ENCODE measurements at regions not wholly inside any gene's neighbourhood (a gene's known extent, or its start where the extent isn't known, plus 50 kb on each side); places are given as distances from the start of the nearest gene placed in this dataset.

DNA sequence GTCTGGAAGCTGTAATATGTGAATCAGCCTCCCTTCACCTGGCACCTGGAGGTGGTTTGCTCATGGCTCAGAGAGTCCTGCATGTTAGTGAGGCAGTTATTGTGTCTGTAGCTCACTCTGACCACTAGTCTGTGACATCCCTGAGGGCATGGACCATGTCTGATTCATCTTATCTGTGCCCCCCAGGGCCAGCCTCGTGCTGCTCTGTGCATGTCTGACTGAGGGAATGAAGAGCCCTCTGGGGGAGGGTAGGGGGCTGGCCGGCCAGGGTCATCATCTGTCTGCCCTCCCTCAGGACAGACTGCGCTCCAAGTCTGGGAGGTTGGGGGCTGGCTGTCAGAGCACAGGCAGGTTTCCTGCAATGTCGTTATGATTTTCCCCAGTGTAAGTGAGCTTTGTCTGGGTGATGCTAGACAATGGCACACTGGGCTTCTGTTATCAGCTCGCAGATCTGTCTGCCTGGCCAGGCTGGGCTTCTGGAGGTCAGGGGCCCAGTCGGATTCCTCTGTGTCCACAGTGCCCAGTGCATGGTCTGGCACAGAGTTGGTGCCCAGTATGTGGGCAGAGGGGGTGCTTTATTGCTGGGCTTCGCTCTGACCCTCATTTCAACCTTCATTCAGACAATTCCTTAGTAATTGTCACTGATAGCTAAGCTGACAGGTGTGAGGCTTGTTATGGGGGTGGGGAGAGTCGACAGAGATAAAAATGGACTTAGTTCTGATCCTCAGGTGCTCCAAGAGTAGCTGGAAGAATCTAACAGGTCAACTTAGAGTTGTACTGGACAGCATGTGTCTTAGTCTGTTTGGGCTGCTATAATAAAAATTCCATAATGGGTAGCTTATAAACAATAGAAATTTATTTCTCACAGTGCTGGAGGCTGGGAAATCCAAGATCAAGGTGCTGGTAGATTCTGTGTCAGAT, 85.7 kb upstream of the SHB start:
- DNase-seq (ENCODE audit: low spot score) = no peak

DNA sequence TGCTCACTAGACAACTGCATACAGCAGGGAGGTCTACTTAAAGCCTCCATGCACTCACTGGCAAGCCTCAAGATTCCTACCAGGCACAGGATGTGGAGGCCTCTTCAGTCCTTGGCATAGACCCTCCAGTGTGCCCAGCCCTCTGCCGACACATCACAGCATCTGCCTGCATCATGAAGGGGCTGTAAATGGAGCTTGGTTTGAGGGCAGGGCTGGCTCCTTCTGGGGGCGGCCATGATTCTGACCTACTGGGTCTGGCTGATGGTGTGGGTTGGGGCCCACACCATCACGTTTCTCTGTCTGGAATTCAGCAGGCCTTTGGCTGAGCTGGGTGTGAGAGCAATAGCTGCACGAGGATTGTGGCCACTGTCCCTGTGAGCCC, 84.9 kb upstream of the SHB start:
- no peak for DNase-seq (ENCODE audit: low spot score)

- DNase-seq (ENCODE audit: low spot score) = no peak
Measured at GRCh38 chr9:38153152-38153909, 84.3 kb upstream of the SHB start.

- DNase-seq (ENCODE audit: low spot score) = no peak
Measured at GRCh38 chr9:38149647-38150046, 80.6 kb upstream of the SHB start.

DNA sequence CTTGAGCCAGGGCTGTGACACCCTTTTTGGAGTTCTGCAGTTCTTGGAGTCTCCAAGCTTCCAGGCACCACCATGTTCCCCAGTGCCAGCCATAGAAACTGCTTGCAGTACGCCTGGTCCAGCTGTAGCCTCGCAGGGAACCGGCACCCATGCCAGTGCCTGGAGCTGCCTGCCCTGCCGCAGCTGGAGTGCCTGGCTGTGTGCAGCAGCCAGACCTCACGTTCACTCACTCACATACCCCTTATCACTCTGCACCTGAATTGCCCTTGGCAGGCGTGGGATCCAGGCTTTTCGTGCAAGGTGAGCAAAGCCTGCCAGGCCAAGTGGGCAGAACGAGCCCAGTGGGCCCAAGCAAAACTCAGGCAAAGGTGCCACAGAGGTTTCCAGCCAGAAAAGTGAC, 77.8 kb upstream of the SHB start:
- no peak for DNase-seq (ENCODE audit: low spot score)

DNA sequence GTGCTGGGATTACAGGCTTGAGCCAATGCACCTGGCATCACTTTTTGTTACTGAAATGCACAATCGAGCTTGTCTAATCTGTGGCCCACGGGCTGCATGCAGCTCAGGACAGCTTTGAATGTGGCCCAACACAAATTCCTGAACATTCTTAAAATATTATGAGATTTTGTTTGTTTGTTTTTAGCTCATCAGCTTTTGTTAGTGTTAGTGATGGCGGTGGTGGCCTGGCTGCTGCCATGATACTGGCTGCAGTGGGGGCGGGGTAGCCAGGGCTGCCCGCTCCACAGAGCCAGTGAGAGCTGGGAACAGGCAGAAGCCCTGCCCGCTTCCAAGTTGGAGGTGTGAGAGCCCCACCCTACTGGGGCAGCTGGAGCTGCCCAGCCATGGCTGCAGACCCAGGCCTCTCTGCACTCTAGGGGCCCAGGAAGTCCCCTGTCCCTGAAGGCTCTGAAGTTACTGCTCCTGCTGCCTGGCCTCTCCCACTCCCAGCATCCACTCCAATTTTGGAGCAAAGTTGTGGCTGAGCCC, 76.6 kb upstream of the SHB start:
- DNase-seq (ENCODE audit: low spot score) = no peak

- DNase-seq (ENCODE audit: low spot score) = no peak
Measured at GRCh38 chr9:38144421-38144820, 75.4 kb upstream of the SHB start.

- peak; percentile 54 for DNase-seq (ENCODE audit: low spot score)
Measured at GRCh38 chr9:38141746-38142591, 72.9 kb upstream of the SHB start.

GRCh38 chr9:38138276-38138675, 69.2 kb upstream of the SHB start:
- DNase-seq (ENCODE audit: low spot score) = no peak

GRCh38 chr9:38137342-38137741, 68.3 kb upstream of the SHB start:
- DNase-seq (ENCODE audit: low spot score) = no peak

DNA sequence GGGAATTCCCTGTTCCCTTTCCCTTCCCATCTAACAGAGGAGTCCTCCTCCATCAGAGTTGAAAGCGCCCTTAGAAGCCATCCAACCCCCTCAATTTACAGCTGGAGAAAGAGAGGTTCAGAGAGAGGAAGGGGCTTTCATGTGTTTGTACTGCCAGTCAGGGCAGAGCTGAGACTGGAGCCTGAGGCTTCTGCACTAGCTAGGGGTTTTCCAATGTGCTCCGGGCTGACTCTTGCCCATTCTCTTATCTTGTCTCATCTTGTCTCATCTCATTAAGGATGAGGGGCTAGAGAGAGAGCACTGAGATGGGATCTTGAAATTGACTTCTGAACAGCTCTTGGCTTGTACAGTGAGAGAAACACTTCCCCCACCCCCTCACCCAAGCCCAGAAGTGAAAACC, 67.4 kb upstream of the SHB start:
- DNase-seq (ENCODE audit: low spot score) = no peak

GRCh38 chr9:38134611-38135237, 65.7 kb upstream of the SHB start:
- DNase-seq (ENCODE audit: low spot score) = no peak

GRCh38 chr9:38133595-38133994, 64.6 kb upstream of the SHB start:
- DNase-seq (ENCODE audit: low spot score) = no peak

- no peak for DNase-seq (ENCODE audit: low spot score)
Measured at GRCh38 chr9:38132956-38133355, 63.9 kb upstream of the SHB start.

DNA sequence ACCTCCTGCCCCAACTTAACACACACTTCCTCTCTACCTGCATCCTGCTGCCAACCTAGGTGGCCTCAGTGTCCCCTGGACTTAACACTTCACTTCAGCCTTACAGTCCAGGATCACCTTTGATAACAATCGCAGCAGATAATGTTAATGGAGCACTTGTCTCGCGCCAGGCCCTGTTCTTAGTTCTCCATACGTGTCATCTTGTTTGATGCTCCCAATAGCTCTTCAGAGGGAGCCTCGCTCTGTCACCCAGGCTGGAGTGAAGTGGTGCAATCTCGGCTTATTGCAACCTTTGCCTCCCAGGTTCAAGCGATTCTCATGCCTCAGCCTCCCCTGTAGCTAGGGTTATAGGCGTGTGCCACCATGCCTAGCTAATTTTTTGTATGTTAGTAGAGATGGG, 62.7 kb upstream of the SHB start:
- DNase-seq (ENCODE audit: low spot score) = no peak

DNA sequence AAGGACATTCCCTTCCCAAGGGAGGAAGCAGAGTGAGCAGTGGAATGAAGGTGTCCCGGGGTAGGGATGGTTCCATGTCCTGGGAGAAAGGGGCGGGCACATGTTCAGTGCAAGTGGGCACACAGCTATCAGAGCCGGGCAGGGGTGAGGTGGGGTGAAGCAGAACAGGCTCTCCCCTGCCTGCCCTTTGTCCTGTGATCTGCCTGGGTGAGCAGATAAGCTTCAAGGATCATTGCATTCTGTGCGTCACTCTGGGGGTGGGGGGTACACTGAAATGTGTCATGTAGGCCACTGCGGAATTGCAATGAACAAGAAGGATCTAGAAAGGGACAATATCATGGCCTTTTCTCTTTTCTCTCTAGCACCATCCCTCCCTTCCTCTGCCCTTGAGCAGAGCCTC, 61.7 kb upstream of the SHB start:
- DNase-seq (ENCODE audit: low spot score) = no peak

GRCh38 chr9:38129366-38129765, 60.3 kb upstream of the SHB start:
- no peak for DNase-seq (ENCODE audit: low spot score)

DNA sequence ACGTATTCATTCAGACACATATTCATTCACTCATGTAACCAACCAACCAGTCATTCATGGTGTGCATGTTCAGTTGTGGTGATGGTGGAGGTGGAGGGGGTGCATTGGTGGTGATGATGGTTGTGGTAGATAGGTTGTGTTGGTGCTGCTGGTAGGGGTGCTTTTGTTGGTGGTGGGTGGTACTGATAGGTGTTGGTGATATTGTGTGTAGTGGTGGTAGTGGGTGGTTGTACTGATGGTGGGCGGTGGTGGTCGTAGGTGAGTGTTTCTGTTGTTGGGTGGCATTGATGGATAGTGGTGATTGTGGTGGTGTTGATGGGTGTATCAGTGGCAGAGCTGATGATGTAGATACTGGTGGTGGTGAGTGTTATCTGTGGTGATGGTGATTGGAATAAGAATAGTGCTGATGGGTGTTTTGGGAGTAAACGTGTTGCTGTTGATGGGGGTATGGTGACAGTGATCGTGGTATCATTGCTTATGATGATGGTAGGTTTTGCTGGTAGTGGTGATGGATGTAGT, 59.8 kb upstream of the SHB start:
- DNase-seq (ENCODE audit: low spot score) = no peak

DNA sequence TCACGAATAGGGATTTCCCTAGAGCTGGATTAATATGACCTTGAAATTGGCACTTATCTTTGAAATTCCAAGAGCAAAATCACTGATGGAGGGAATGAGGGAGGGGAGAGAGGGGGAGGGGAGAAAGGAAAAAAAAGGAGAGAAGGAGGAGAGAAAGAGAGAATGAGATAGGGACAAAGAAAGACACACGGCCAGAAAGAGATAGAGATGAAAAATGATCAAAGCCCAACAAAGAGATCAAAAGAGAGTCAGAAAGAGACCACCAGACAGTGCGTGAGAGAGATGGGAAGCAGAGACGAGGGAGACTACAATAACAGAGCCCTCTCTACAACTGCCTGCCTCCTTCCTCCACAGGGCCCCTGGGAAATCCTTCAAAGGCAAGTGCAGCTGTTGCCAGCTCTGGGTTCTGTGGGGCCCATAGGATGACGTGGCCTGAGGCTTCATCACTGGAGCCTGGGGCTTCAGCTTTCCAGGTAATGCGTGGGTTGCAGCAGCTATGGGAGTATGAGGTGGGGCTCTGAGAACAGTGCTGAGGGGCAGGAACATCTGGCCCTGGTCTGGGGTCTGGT, 58.3 kb upstream of the SHB start:
- DNase-seq (ENCODE audit: low spot score) = no peak

- no peak for DNase-seq (ENCODE audit: low spot score)
Measured at GRCh38 chr9:38126730-38127129, 57.7 kb upstream of the SHB start.

DNA sequence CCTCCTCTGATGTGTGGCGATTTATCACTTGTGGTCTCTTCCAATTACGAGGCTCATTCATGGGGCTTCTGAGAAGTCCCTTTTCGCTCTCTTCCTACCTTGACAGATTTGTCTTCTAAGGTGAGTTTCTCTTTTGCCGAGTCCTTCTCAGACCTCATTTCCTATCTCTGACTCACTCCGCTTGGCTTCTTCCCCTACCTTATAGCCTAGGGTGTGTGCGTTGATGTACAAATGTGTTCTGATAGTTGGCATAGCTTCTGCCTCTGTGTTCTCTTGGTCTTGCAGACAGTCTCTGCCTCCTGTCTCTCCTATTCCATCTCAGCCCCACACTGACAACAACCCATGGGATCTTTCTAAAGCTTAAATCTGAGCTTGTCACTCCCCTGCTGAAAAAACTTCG, 56.9 kb upstream of the SHB start:
- no peak for DNase-seq (ENCODE audit: low spot score)

Data from COLO829 (cell line).